Immature natural killer cell (primary cell): ENCODE measurements at regions not wholly inside any gene's neighbourhood (a gene's known extent, or its start where the extent isn't known, plus 50 kb on each side); places are given as distances from the start of the nearest gene placed in this dataset.
"Not testable (repeated sequence)": the region's sequence is repeated elsewhere in the genome, so short reads cannot be mapped to it uniquely, and the experiment has no call there.

Experiments used
- DNase-seq, 3 donors: peaks; one replicate each; pipeline ENCODE4 v3.0.0; 2022; ENCODE audit warnings: mixed read lengths in 1 of 3
- H3K27ac Mint-ChIP-seq, 6 donors: one replicate each; pipeline ENCODE4 v1.8.0; 2020; ENCODE audit warnings: mixed read lengths in 6 of 6, mild to moderate bottlenecking in 5 of 6, inconsistent platforms in 4 of 6, moderate library complexity in 3 of 6
- H3K27me3 Mint-ChIP-seq, 3 donors: one replicate each; pipeline ENCODE4 v1.8.0; 2020 to 2021; ENCODE audit warnings: low read depth in 3 of 3, mild to moderate bottlenecking in 3 of 3, mixed read lengths in 3 of 3, moderate library complexity in 3 of 3, inconsistent platforms in 1 of 3
- H3K36me3 Mint-ChIP-seq, 3 donors: one replicate each; pipeline ENCODE4 v1.8.0; 2020; ENCODE audit warnings: mixed read lengths in 3 of 3, inconsistent platforms in 2 of 3, mild to moderate bottlenecking in 2 of 3
- H3K4me1 Mint-ChIP-seq, 2 donors: one replicate each; pipeline ENCODE4 v1.8.0; 2020; ENCODE audit warnings: inconsistent platforms in 2 of 2, mild to moderate bottlenecking in 2 of 2, mixed read lengths in 2 of 2, moderate library complexity in 1 of 2
- H3K4me3 Mint-ChIP-seq, 5 donors: one replicate each; pipeline ENCODE4 v1.8.0; 2020; ENCODE audit warnings: mild to moderate bottlenecking in 5 of 5, mixed read lengths in 5 of 5, inconsistent platforms in 3 of 5, moderate library complexity in 3 of 5
- H3K9me3 Mint-ChIP-seq, 6 donors: one replicate each; pipeline ENCODE4 v1.8.0; 2020; ENCODE audit warnings: mild to moderate bottlenecking in 6 of 6, mixed read lengths in 6 of 6, inconsistent platforms in 4 of 6, moderate library complexity in 3 of 6

DNA sequence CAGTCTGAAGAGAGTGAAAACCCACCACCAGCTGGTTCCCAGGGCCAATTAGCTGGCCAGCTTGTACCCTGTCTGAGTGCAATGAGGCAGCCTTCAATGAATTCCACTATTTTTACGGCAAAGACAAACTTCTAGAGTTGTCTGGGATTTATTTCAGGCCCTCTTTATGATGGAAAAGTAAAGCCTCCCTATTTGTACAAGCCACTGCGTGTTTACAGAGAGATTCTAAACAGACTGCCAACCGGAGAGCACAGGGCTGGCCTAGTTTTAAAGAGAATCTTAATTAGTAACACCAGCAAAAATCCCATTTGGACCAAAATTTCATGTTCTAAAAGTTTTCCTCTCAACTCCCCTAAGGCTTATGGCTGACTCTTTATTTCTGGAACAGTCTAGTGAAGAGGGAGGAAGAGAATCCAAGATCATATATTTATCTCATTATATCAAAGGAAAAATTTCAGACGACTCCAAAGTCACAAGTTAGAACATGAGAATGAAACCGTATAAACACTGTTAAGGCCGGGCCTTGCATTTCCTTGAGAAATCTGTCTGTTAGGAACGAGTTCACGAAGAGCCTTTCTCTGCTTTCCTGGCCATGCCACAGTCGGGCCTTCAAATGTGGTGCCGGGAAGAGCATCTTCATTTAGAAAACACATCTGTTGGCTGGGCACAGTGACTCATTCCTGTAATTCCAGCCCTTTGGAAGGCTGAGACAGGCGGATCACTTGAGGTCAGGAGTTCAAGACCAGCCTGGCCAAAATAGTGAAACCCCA lies 724.6 kb upstream of the NRP1 start:
- H3K4me3 Mint-ChIP-seq: no peak overlapping the region
- H3K36me3 Mint-ChIP-seq: no peaks in the 10 kb centered on the region
- no peak overlapping the region for H3K27ac Mint-ChIP-seq
- H3K27me3 Mint-ChIP-seq: peaks cover 0 to 4% (median 2%) of the 10 kb centered on the region in 3 donors
- H3K9me3 Mint-ChIP-seq: peaks cover 0 to 18% (median 8%) of the 10 kb centered on the region in 6 donors
- DNase-seq: no peak
- H3K4me1 Mint-ChIP-seq: no peaks in the 10 kb centered on the region

DNA sequence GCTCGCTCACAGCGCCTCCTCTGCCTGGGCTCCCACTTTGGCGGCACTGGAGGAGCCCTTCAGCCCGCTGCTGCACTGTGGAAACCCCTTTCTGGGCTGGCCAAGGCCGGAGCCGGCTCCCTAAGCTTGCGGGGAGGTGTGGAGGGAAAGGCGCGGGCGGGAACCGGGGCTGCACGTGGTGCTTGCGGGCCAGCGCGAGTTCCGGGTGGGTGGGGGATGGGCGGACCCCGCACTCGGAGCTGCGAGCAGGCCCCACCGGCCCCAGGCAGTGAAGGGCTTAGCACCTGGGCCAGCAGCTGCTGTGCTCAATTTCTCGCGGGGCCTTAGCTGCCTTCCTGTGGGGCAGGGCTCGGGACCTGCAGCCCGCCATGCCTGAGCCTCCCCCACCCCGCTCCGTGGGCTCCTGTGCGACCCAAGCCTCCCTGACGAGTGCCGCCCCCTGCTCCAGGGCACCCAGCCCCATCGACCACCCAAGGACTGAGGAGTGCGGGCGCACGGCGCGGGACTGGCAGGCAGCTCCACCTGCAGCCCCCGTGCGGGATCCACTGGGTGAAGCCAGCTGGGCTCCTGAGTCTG lies 721.0 kb upstream of the NRP1 start:
- H3K4me3 Mint-ChIP-seq, H3K27ac Mint-ChIP-seq, DNase-seq, H3K27me3 Mint-ChIP-seq, H3K9me3 Mint-ChIP-seq, H3K36me3 Mint-ChIP-seq, H3K4me1 Mint-ChIP-seq: not testable (repeated sequence)

DNA sequence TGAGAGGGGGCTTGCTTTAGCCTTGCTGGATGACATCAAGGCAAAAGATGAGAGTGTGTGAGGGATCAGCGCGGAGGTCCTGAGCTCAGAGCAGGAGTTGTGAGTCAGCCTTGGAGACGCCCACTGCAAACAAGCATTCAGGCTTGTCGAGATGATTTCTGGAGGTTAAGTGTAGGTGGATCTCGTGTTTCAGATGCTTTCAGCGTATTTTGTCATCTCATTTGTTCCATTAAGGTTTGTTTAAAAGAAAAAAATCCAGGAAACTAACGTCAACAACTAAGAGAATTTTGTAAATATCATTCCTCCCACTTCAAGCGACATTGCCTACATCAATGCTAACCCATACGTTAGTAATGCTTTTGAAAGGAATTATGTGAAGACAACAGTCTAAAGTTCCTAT lies 715.4 kb upstream of the NRP1 start:
- H3K27ac Mint-ChIP-seq: no peak overlapping the region

DNA sequence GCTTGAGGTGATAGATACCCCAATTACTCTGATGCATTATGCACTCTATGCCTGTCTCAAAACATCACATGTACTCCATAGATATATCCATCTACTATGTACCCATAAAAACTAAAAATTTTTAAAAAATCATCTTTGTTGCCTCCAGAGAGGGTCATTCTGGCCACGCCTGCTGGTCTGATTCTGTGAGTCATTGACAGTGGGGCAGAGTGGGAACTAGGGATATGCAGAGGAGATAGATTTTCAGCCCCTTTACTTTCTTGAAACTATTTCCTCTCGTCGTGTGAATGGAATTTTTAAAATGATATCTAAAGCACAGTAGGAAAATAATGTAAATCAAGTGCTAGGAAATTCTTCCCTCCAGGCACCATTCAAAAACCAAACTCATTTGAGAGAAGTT lies 715.0 kb upstream of the NRP1 start:
- peaks cover 5 to 8% (median 6%) of the 10 kb centered on the region in 3 donors for H3K27me3 Mint-ChIP-seq

More for the DNA sequence above, 715.4 kb upstream of the NRP1 start:
- peaks cover 3 to 6% of the 10 kb centered on the region in 2 donors for H3K4me1 Mint-ChIP-seq
- no peaks in the 10 kb centered on the region for H3K36me3 Mint-ChIP-seq
- H3K27me3 Mint-ChIP-seq: peaks cover 5 to 8% (median 6%) of the 10 kb centered on the region in 3 donors
- DNase-seq: no peak
- H3K9me3 Mint-ChIP-seq: peaks cover 0 to 4% (median 0%) of the 10 kb centered on the region in 6 donors
- no peak overlapping the region for H3K4me3 Mint-ChIP-seq

DNA sequence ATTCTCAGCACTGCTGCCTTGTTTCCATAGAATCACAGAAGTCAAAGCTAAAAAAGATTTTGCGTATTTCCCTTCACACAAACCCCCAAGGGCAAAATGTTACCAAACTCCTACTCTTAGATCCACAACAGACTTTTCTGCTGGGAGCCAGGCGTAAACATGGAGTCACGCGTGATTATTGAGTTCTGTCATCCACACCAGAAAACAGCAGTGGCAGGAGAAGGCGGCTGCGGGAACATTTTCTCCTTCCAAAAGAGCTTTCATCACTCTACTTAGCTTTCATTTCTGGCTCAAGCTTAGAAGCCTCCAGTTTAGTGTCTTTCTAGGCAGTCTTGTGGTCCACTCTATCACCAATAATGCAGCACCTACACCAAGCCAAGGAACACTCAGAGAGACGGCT lies 712.9 kb upstream of the NRP1 start:
- no peaks in the 10 kb centered on the region for H3K36me3 Mint-ChIP-seq
- DNase-seq: no peak
- peaks cover 3 to 6% of the 10 kb centered on the region in 2 donors for H3K4me1 Mint-ChIP-seq

More for the DNA sequence above, 715.0 kb upstream of the NRP1 start:
- Mint-ChIP-seq H3K36me3 (no peaks in the 10 kb centered on the region), H3K27ac (no peak overlapping the region), H3K9me3 (peaks cover 0 to 4% (median 0%) of the 10 kb centered on the region in 6 donors), H3K4me3 (no peak overlapping the region), H3K4me1 (peaks cover 3 to 6% of the 10 kb centered on the region in 2 donors)
- no peak for DNase-seq

DNA sequence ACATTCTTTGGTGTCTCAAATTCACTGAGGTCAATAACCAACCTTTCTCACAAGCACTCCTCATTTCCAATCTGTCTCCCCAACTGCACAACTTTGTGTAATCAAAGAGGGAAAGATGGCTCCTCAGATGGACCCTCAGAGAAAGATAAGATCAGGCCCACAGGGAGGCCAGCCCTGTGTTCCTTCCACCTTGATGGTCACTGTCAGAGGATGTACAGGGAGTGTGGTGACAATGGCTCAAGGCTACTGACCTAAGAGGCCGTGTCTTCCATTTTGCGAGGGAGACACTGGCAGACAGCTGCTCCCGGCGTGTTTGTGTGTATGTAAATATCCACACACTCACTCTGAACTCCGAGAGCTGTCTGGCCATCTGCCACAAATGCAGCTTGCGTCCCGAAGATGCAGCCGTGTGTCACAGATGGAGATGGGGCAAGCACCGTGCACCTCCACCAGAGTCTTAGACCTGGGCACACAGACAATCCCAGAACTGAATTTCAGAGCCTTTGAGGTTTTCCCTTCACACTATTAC lies 712.1 kb upstream of the NRP1 start:
- H3K4me1 Mint-ChIP-seq: peaks cover 3 to 6% of the 10 kb centered on the region in 2 donors
- peaks cover 0 to 4% (median 0%) of the 10 kb centered on the region in 6 donors for H3K9me3 Mint-ChIP-seq
- DNase-seq: no peak
- no peak overlapping the region for H3K4me3 Mint-ChIP-seq
- peaks cover 5 to 6% (median 6%) of the 10 kb centered on the region in 3 donors for H3K27me3 Mint-ChIP-seq
- H3K27ac Mint-ChIP-seq: no peak overlapping the region
- no peaks in the 10 kb centered on the region for H3K36me3 Mint-ChIP-seq

More for the DNA sequence above, 712.9 kb upstream of the NRP1 start:
- Mint-ChIP-seq H3K9me3 (peaks cover 0 to 4% (median 0%) of the 10 kb centered on the region in 6 donors), H3K27me3 (peaks cover 5 to 9% (median 6%) of the 10 kb centered on the region in 3 donors), H3K4me3 (no peak overlapping the region), H3K27ac (no peak overlapping the region)

DNA sequence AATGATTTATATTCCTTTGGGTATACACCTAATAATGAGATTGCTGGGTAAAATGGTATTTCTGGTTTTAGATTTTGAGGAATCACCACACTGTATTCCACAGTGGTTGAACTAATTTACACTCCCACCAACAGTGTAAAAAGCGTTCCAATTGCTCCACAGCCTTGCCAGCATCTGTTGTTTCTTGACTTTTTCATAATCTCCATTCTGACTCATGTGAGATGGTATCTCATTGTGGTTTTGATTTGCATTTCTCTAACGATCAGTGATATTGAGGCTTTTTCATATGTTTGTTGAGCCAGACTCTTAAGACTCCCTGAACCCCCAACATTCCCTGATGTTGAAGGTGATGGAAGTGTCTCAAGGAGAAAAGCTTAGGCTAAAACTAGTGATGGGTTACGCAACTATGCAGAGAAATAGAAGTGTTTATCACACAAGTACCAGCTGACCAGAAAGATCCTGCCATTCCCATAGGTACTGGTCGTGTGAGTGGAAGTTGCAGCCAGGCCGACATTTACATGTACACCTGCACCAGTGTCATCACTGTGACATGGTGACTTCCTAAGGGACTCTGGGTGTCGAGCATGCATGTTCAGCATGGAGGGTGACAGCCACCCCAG lies 711.2 kb upstream of the NRP1 start:
- DNase-seq: no peak
- H3K27me3 Mint-ChIP-seq: peaks cover 3 to 6% (median 5%) of the 10 kb centered on the region in 3 donors
- peaks cover 0 to 4% (median 0%) of the 10 kb centered on the region in 6 donors for H3K9me3 Mint-ChIP-seq
- no peak overlapping the region for H3K27ac Mint-ChIP-seq
- H3K36me3 Mint-ChIP-seq: no peaks in the 10 kb centered on the region
- H3K4me3 Mint-ChIP-seq: no peak overlapping the region
- no peaks in the 10 kb centered on the region for H3K4me1 Mint-ChIP-seq

DNA sequence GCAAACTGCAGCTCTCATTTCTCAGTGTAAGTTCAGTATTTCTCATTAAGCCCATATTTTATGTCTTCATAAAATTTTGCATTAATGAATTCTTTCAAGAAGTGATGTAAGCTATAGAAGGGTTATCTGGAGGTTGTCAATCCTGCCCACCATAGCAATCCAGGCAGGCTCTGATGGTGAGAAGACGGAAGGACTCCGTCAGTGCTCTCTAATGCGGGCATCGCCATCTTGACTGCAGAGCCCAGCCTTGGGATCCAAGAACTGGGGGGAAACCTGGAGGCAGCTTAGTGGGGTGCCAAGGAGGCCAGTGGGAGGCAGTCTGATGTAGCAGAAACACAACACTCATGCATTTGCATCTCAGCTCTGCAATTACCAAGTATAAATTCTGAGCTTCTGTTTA lies 707.4 kb upstream of the NRP1 start:
- Mint-ChIP-seq H3K4me3 (no peak overlapping the region), H3K27me3 (peaks cover 0 to 6% (median 3%) of the 10 kb centered on the region in 3 donors)

DNA sequence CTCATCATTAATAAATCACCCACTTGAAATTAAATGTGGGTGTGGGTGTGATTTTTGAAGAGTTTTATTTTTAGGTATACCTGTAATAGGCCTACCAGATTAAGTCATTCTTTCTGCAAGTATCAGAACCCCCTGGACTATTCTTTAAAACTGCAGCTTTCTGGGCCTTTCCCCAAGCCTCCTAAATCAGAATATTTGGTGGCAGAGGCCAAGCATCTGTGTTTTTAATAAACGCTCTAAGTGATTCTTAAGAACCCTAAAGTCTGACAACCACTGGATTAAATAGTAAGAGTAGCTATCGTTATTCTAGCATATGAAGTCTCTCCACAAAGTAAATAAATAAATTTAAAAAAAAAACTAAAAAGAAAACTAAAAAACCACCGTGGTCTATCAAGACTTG lies 703.0 kb upstream of the NRP1 start:
- H3K36me3 Mint-ChIP-seq: no peaks in the 10 kb centered on the region
- no peak for DNase-seq
- H3K4me1 Mint-ChIP-seq: no peaks in the 10 kb centered on the region
- peaks cover 0 to 2% (median 0%) of the 10 kb centered on the region in 3 donors for H3K27me3 Mint-ChIP-seq
- no peak overlapping the region for H3K27ac Mint-ChIP-seq
- H3K4me3 Mint-ChIP-seq: no peak overlapping the region
- peaks cover 0 to 2% (median 0%) of the 10 kb centered on the region in 6 donors for H3K9me3 Mint-ChIP-seq

More for the DNA sequence above, 707.4 kb upstream of the NRP1 start:
- H3K27ac Mint-ChIP-seq: no peak overlapping the region
- H3K36me3 Mint-ChIP-seq: no peaks in the 10 kb centered on the region
- no peak for DNase-seq
- peaks cover 0 to 1% (median 0%) of the 10 kb centered on the region in 6 donors for H3K9me3 Mint-ChIP-seq
- H3K4me1 Mint-ChIP-seq: no peaks in the 10 kb centered on the region

DNA sequence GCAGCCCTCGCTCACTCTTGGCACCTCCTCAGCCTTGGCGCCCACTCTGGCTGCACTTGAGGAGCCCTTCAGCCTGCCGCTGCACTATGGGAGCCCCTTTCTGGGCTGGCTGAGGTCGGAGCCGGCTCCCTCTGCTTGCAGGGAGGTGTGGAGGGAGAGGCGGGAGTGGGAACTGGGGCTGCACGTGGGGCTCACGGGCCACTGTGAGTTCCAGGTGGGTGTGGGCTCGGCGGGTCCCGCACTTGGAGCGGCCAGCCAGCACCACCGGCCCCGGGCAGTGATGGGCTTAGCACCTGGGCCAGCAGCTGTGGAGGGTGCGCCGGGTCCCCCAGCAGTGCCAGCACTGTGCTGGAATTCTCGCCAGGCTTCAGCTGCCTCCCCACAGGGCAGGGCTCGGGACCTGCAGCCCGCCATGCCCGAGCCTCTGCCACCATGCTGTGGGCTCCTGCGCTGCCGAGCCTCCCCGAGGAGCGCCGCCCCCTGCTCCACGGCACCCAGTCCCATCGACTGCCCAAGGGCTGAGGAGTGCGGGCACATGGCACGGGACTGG lies 700.8 kb upstream of the NRP1 start:
- H3K4me3 Mint-ChIP-seq, H3K27me3 Mint-ChIP-seq, H3K36me3 Mint-ChIP-seq, H3K9me3 Mint-ChIP-seq, H3K27ac Mint-ChIP-seq, H3K4me1 Mint-ChIP-seq, DNase-seq: not testable (repeated sequence)

DNA sequence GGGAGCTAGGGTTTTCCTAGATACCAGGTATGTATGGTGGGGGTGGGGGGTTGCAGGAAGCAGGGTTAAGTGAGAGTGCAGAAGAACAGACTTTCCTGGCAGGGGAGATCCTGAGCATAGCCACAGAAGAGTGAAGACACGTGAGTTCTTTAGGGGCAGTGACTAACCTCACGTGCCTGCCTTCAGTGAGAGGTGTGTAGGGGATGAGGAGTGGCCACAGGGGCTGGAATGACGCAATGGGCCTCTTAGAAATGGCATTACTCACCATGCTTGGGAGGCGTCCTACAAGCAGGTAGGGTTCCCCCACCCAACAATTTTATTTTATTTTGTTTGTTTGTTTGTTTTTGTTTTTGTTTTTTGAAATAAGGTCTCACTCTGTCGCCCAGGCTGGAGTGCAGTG lies 698.6 kb upstream of the NRP1 start:
- Mint-ChIP-seq H3K36me3 (no peaks in the 10 kb centered on the region), H3K27ac (no peak overlapping the region), H3K4me3 (no peak overlapping the region), H3K4me1 (no peaks in the 10 kb centered on the region), H3K27me3 (peaks cover 0 to 2% (median 1%) of the 10 kb centered on the region in 3 donors), H3K9me3 (peaks cover 0 to 2% (median 0%) of the 10 kb centered on the region in 6 donors)
- no peak for DNase-seq

DNA sequence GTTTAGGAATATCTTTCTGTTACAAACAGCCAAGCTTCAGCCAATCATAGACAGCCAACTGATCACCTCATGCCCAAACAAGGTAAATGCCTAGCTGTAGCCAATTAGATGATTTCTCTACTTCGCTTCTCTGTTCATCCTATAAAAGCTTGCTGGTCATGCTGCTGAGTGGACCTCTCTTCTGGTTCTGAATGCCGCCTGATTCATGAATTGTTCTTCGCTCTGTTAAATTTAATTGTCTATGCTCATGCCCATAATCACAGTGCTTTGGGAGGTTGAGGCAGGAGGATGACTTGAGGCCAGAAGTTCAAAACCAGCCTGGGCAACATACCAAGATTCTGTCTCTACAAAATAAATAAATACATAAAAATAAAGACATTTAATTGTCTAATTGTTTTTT lies 698.1 kb upstream of the NRP1 start:
- peaks cover 0 to 2% (median 1%) of the 10 kb centered on the region in 3 donors for H3K27me3 Mint-ChIP-seq
- H3K27ac Mint-ChIP-seq: no peak overlapping the region
- H3K4me1 Mint-ChIP-seq: no peaks in the 10 kb centered on the region
- no peak for DNase-seq
- H3K36me3 Mint-ChIP-seq: no peaks in the 10 kb centered on the region
- H3K4me3 Mint-ChIP-seq: no peak overlapping the region
- H3K9me3 Mint-ChIP-seq: peaks cover 0 to 2% (median 0%) of the 10 kb centered on the region in 6 donors

DNA sequence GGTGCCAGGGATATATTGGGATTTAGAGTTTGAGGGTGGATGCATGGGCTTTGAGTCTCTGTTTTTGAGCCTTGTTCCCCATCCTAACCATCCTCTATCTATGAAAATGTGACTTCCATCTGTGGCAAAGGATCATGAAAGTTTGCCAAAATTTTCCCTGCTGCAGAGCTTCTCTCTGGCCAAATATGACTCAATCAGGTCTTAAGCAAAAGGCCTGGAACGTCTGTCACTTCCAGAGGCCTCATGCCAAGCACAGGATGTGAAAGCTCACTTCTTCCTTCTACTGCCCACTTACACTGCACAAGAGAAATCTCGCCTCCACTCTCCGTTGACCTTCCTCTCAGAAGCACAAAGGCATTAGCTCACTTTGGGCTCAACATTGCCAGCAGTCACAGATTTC lies 696.9 kb upstream of the NRP1 start:
- no peaks in the 10 kb centered on the region for H3K36me3 Mint-ChIP-seq
- no peak overlapping the region for H3K27ac Mint-ChIP-seq
- H3K27me3 Mint-ChIP-seq: peaks cover 0 to 1% (median 1%) of the 10 kb centered on the region in 3 donors
- no peaks in the 10 kb centered on the region for H3K4me1 Mint-ChIP-seq
- no peak overlapping the region for H3K4me3 Mint-ChIP-seq
- H3K9me3 Mint-ChIP-seq: peaks cover 0 to 2% (median 0%) of the 10 kb centered on the region in 6 donors
- DNase-seq: no peak

DNA sequence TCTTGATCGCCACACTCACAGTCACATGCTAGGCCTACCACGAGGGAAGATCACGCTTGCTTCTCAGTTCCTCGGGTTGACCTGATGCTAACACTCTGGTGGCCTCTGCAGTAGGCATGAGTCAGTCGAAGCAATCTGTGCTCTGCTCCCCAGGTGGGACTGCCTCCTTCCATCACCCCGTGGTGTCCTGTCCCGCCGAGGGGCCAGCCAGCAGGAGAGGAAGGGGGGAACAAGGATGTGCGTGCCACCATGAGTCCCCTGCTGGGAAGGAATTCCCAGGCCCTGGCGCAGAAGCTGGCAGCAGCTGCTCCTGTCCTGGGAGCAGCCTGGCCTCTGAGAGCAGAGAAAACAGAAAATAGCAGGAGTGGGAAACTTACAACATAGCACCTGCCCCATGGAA lies 695.0 kb upstream of the NRP1 start:
- DNase-seq: no peak
- H3K9me3 Mint-ChIP-seq: peaks cover 0 to 2% (median 0%) of the 10 kb centered on the region in 6 donors
- no peak overlapping the region for H3K4me3 Mint-ChIP-seq
- H3K27me3 Mint-ChIP-seq: peaks cover 0 to 3% (median 0%) of the 10 kb centered on the region in 3 donors
- H3K36me3 Mint-ChIP-seq: no peaks in the 10 kb centered on the region
- H3K4me1 Mint-ChIP-seq: no peaks in the 10 kb centered on the region
- H3K27ac Mint-ChIP-seq: no peak overlapping the region
